Mesendoderm (in vitro differentiated cells): ENCODE measurements at regions not wholly inside any gene's neighbourhood (a gene's known extent, or its start where the extent isn't known, plus 50 kb on each side); places are given as distances from the start of the nearest gene placed in this dataset.

Source experiments
- DNase-seq: peaks from one replicate; pipeline ENCODE4 v3.0.0; 2013
- H2AK5ac ChIP-seq: 2 replicates; pipeline ENCODE4 v1.6.1; 2013; ENCODE audit warnings: low read length, inconsistent platforms
- H2BK120ac ChIP-seq: 2 replicates; pipeline ENCODE4 v1.6.1; 2013; ENCODE audit warnings: low read depth, mild to moderate bottlenecking, low read length, moderate library complexity, mixed read lengths
- H2BK15ac ChIP-seq: replicated peaks from 2 replicates; pipeline ENCODE4 v1.6.1; 2013; ENCODE audit warnings: low read depth, mild to moderate bottlenecking, moderate library complexity
- H2BK5ac ChIP-seq: 2 replicates; pipeline ENCODE4 v1.6.1; 2013; ENCODE audit warnings: low read length, inconsistent platforms
- H3K18ac ChIP-seq: 2 replicates; pipeline ENCODE4 v1.6.1; 2013; ENCODE audit warnings: mild to moderate bottlenecking, low read length, mixed read lengths
- H3K23ac ChIP-seq: one replicate; pipeline ENCODE4 v1.6.1; 2013; ENCODE audit warnings: low read length
- H3K27ac ChIP-seq: 2 replicates; pipeline ENCODE4 v1.5.1; 2013; ENCODE audit warnings: low read depth, mild to moderate bottlenecking, inconsistent platforms, low read length, moderate library complexity
- H3K27me3 ChIP-seq: 2 replicates; pipeline ENCODE4 v1.6.1; 2013; ENCODE audit warnings: low read length, control low read depth, mild to moderate bottlenecking, inconsistent platforms; ENCODE audit not compliant: insufficient read depth, poor library complexity
- H3K36me3 ChIP-seq: 2 replicates; pipeline ENCODE4 v1.6.1; 2013; ENCODE audit warnings: low read length, inconsistent platforms; ENCODE audit not compliant: control insufficient read depth, insufficient read depth
- H3K4ac ChIP-seq: one replicate; pipeline ENCODE4 v1.6.1; 2013; ENCODE audit warnings: low read depth, mild to moderate bottlenecking, low read length, moderate library complexity
- H3K4me1 ChIP-seq: 2 replicates; pipeline ENCODE4 v1.6.1; 2013; ENCODE audit warnings: low read depth, low read length, inconsistent platforms; ENCODE audit not compliant: control insufficient read depth
- H3K4me2 ChIP-seq: 2 replicates; pipeline ENCODE4 v1.6.1; 2013; ENCODE audit warnings: low read length
- H3K4me3 ChIP-seq: 2 replicates; pipeline ENCODE4 v1.5.1; 2013; ENCODE audit warnings: mild to moderate bottlenecking, low read length
- H3K56ac ChIP-seq: one replicate; pipeline ENCODE4 v1.6.1; 2013; ENCODE audit warnings: low read length
- H3K79me1 ChIP-seq: 2 replicates; pipeline ENCODE4 v1.6.1; 2013; ENCODE audit warnings: low read length, inconsistent platforms
- H3K79me2 ChIP-seq: 2 replicates; pipeline ENCODE4 v1.6.1; 2013; ENCODE audit warnings: mild to moderate bottlenecking, low read length; ENCODE audit not compliant: control insufficient read depth, insufficient read depth
- H3K9ac ChIP-seq: 2 replicates; pipeline ENCODE4 v1.6.1; 2013; ENCODE audit warnings: low read length, inconsistent platforms
- H4K5ac ChIP-seq: one replicate; pipeline ENCODE4 v1.6.1; 2013; ENCODE audit warnings: low read length
- H4K8ac ChIP-seq: one replicate; pipeline ENCODE4 v1.6.1; 2013; ENCODE audit warnings: low read depth, mild to moderate bottlenecking, control low read depth, low read length, moderate library complexity
- WGBS: extraction: QIAGEN DNeasy Blood & Tissue Kit; methylation state at CpG from one replicate; pipeline ENCODE4 v1.1.7; 2013; ENCODE audit warnings: low lambda C conversion rate, missing lambda C conversion rate; ENCODE audit not compliant: insufficient coverage; ENCODE audit errors: extremely low coverage; 5-methylcytosine and 5-hydroxymethylcytosine counted together

GRCh38 chr5:27158775-27159174 lies 120.4 kb upstream of the CDH9 start:
- Histone ChIP-seq H3K4ac (no peak overlapping the region), H3K18ac (no peak overlapping the region), H2AK5ac (no peak overlapping the region), H3K56ac (no peak overlapping the region), H3K27ac (no peak overlapping the region), H4K8ac (no peak overlapping the region), H3K79me1 (no peaks in the 10 kb centered on the region), H2BK120ac (no peak overlapping the region), H3K4me1 (no peaks in the 10 kb centered on the region), H3K9ac (no peak overlapping the region), H3K79me2 (no peaks in the 10 kb centered on the region), H4K5ac (no peak overlapping the region), H3K27me3 (no peaks in the 10 kb centered on the region), H2BK15ac (no peak overlapping the region), H2BK5ac (no peak overlapping the region), H3K23ac (no peak overlapping the region), H3K4me3 (no peak overlapping the region), H3K4me2 (no peak overlapping the region), H3K36me3 (no peaks in the 10 kb centered on the region)
- WGBS, result no CpG with 5 or more reads among the region's 1 CpG
- DNase-seq, result no peak

GRCh38 chr5:27158171-27158570 lies 119.8 kb upstream of the CDH9 start:
- no peaks in the 10 kb centered on the region for H3K79me1 ChIP-seq
- H3K23ac ChIP-seq, result no peak overlapping the region
- H2BK5ac ChIP-seq, result no peak overlapping the region
- H3K4me2 ChIP-seq, result no peak overlapping the region
- no peak overlapping the region for H2BK120ac ChIP-seq
- no peak overlapping the region for H4K8ac ChIP-seq
- H2BK15ac ChIP-seq, result no peak overlapping the region
- H3K56ac ChIP-seq, result no peak overlapping the region
- no peak overlapping the region for H3K27ac ChIP-seq
- H3K18ac ChIP-seq, result no peak overlapping the region
- no peaks in the 10 kb centered on the region for H3K79me2 ChIP-seq
- no peaks in the 10 kb centered on the region for H3K27me3 ChIP-seq
- no peaks in the 10 kb centered on the region for H3K4me1 ChIP-seq
- H3K4me3 ChIP-seq, result no peak overlapping the region
- no peak overlapping the region for H3K4ac ChIP-seq
- no peak overlapping the region for H3K9ac ChIP-seq
- H4K5ac ChIP-seq, result no peak overlapping the region
- no peaks in the 10 kb centered on the region for H3K36me3 ChIP-seq
- DNase-seq, result no peak
- H2AK5ac ChIP-seq, result no peak overlapping the region

GRCh38 chr5:27144456-27144855 lies 106.1 kb upstream of the CDH9 start:
- no peak overlapping the region for H3K4me2 ChIP-seq
- no peak overlapping the region for H4K5ac ChIP-seq
- H3K79me2 ChIP-seq, result no peaks in the 10 kb centered on the region
- H2BK15ac ChIP-seq, result no peak overlapping the region
- H2BK5ac ChIP-seq, result no peak overlapping the region
- no peak overlapping the region for H3K9ac ChIP-seq
- no peak overlapping the region for H2BK120ac ChIP-seq
- no peak overlapping the region for H3K27ac ChIP-seq
- H3K79me1 ChIP-seq, result no peaks in the 10 kb centered on the region
- H3K4me3 ChIP-seq, result no peak overlapping the region
- no peak overlapping the region for H4K8ac ChIP-seq
- H2AK5ac ChIP-seq, result no peak overlapping the region
- H3K23ac ChIP-seq, result no peak overlapping the region
- no peak overlapping the region for H3K18ac ChIP-seq
- H3K56ac ChIP-seq, result no peak overlapping the region
- DNase-seq, result no peak
- no peaks in the 10 kb centered on the region for H3K27me3 ChIP-seq
- no CpG with 5 or more reads among the region's 2 CpGs for WGBS
- no peak overlapping the region for H3K4ac ChIP-seq
- H3K36me3 ChIP-seq, result no peaks in the 10 kb centered on the region
- H3K4me1 ChIP-seq, result no peaks in the 10 kb centered on the region

GRCh38 chr5:27140831-27141230 lies 102.4 kb upstream of the CDH9 start:
- H3K36me3 ChIP-seq, result no peaks in the 10 kb centered on the region
- WGBS, result no CpG with 5 or more reads among the region's 1 CpG
- H2AK5ac ChIP-seq, result no peak overlapping the region
- H3K4me1 ChIP-seq, result no peaks in the 10 kb centered on the region
- no peak overlapping the region for H2BK15ac ChIP-seq
- DNase-seq, result no peak
- H3K9ac ChIP-seq, result no peak overlapping the region
- H4K5ac ChIP-seq, result no peak overlapping the region
- H4K8ac ChIP-seq, result no peak overlapping the region
- H2BK120ac ChIP-seq, result no peak overlapping the region
- H3K23ac ChIP-seq, result no peak overlapping the region
- no peaks in the 10 kb centered on the region for H3K79me2 ChIP-seq
- no peak overlapping the region for H3K4me2 ChIP-seq
- no peak overlapping the region for H3K27ac ChIP-seq
- no peak overlapping the region for H2BK5ac ChIP-seq
- H3K27me3 ChIP-seq, result no peaks in the 10 kb centered on the region
- H3K56ac ChIP-seq, result no peak overlapping the region
- H3K4ac ChIP-seq, result no peak overlapping the region
- H3K79me1 ChIP-seq, result no peaks in the 10 kb centered on the region
- H3K18ac ChIP-seq, result no peak overlapping the region
- H3K4me3 ChIP-seq, result no peak overlapping the region

GRCh38 chr5:27130587-27130986 lies 92.2 kb upstream of the CDH9 start:
- Histone ChIP-seq H3K4me1 (no peaks in the 10 kb centered on the region), H3K4me2 (no peak overlapping the region), H2BK5ac (no peak overlapping the region), H3K4ac (no peak overlapping the region), H3K9ac (no peak overlapping the region), H3K18ac (no peak overlapping the region), H2BK15ac (no peak overlapping the region), H3K4me3 (no peak overlapping the region), H3K56ac (no peak overlapping the region), H4K8ac (no peak overlapping the region), H3K36me3 (no peaks in the 10 kb centered on the region), H3K79me2 (no peaks in the 10 kb centered on the region), H4K5ac (no peak overlapping the region), H2BK120ac (no peak overlapping the region), H3K27me3 (no peaks in the 10 kb centered on the region), H3K27ac (no peak overlapping the region), H3K23ac (no peak overlapping the region), H2AK5ac (no peak overlapping the region), H3K79me1 (no peaks in the 10 kb centered on the region)
- DNase-seq, result no peak
- 100% methylated on average over 1 of the region's 1 CpG for WGBS

- H3K4me2 ChIP-seq, result no peak overlapping the region
- H2BK15ac ChIP-seq, result no peak overlapping the region
- no peaks in the 10 kb centered on the region for H3K79me2 ChIP-seq
- no peaks in the 10 kb centered on the region for H3K4me1 ChIP-seq
- no peaks in the 10 kb centered on the region for H3K27me3 ChIP-seq
- DNase-seq, result no peak
- no peak overlapping the region for H3K4me3 ChIP-seq
- no CpG with 5 or more reads among the region's 1 CpG for WGBS
- no peak overlapping the region for H3K4ac ChIP-seq
- no peak overlapping the region for H3K27ac ChIP-seq
- no peak overlapping the region for H3K23ac ChIP-seq
- H3K79me1 ChIP-seq, result no peaks in the 10 kb centered on the region
- no peak overlapping the region for H4K5ac ChIP-seq
- no peak overlapping the region for H4K8ac ChIP-seq
- H2AK5ac ChIP-seq, result no peak overlapping the region
- H3K9ac ChIP-seq, result no peak overlapping the region
- no peak overlapping the region for H3K56ac ChIP-seq
- H3K18ac ChIP-seq, result no peak overlapping the region
- no peaks in the 10 kb centered on the region for H3K36me3 ChIP-seq
- H2BK5ac ChIP-seq, result no peak overlapping the region
- no peak overlapping the region for H2BK120ac ChIP-seq
Observed at GRCh38 chr5:27129926-27130325, 91.5 kb upstream of the CDH9 start.
